Activated CD4-positive, alpha-beta memory T cell treated with anti-CD3 and anti-CD28 coated beads for 36 hours (primary cell): ENCODE measurements at regions not wholly inside any gene's neighbourhood (a gene's known extent, or its start where the extent isn't known, plus 50 kb on each side); places are given as distances from the start of the nearest gene placed in this dataset.

Experiments
- CTCF ChIA-PET: fragments of 350-600 bp; sonication (Branson Sonifier 250); formaldehyde crosslinking; loops from one replicate; lab custom pipeline; 2021; ENCODE audit warnings: antibody characterized with exemption, inconsistent platforms; lab: Charles Lee
- POLR2A ChIA-PET: fragments of 350-600 bp; sonication (Branson Sonifier 250); formaldehyde crosslinking; loops from one replicate; lab custom pipeline; 2021; ENCODE audit warnings: antibody characterized with exemption; lab: Charles Lee
- DNase-seq: peaks from one replicate; pipeline ENCODE4 v3.0.0-alpha.2; 2020
- H3K27ac Mint-ChIP-seq: one replicate; pipeline ENCODE4 v1.8.0; 2021; ENCODE audit warnings: mixed read lengths
- H3K27me3 Mint-ChIP-seq: one replicate; pipeline ENCODE4 v1.8.0; 2021; ENCODE audit warnings: mixed read lengths
- H3K36me3 Mint-ChIP-seq: one replicate; pipeline ENCODE4 v1.8.0; 2021; ENCODE audit warnings: mixed read lengths
- H3K4me1 Mint-ChIP-seq: one replicate; pipeline ENCODE4 v1.8.0; 2021; ENCODE audit warnings: low read depth, mixed read lengths
- H3K4me3 Mint-ChIP-seq: one replicate; pipeline ENCODE4 v1.8.0; 2021; ENCODE audit warnings: mild to moderate bottlenecking, mixed read lengths
- H3K9me3 Mint-ChIP-seq: one replicate; pipeline ENCODE4 v1.8.0; 2021; ENCODE audit warnings: mixed read lengths
- intact Hi-C: fragments of 100-400 bp; cut with micrococcal nuclease; formaldehyde crosslinking; loops from one replicate; pipeline ENCODE4 v1.15.1; 2023

GRCh38 chr18:68229351-68229750, 485.6 kb downstream of the TMX3 start:
- intact Hi-C loops = no loop called here
- ChIA-PET CTCF (no interaction called here), POLR2A (no interaction called here)
- no peaks in the 10 kb centered on the region for H3K4me1 Mint-ChIP-seq
- no peaks in the 10 kb centered on the region for H3K9me3 Mint-ChIP-seq
- H3K36me3 Mint-ChIP-seq = no peaks in the 10 kb centered on the region
- no peak overlapping the region for H3K27ac Mint-ChIP-seq
- no peak for DNase-seq
- H3K4me3 Mint-ChIP-seq = no peak overlapping the region
- H3K27me3 Mint-ChIP-seq = no peaks in the 10 kb centered on the region

- Mint-ChIP-seq H3K36me3 (no peaks in the 10 kb centered on the region), H3K27ac (no peak overlapping the region), H3K4me1 (no peaks in the 10 kb centered on the region), H3K9me3 (no peaks in the 10 kb centered on the region), H3K4me3 (no peak overlapping the region), H3K27me3 (no peaks in the 10 kb centered on the region)
- DNase-seq = no peak
- POLR2A ChIA-PET = no interaction called here
- CTCF ChIA-PET = no interaction called here
- intact Hi-C loops = no loop called here
Measured at GRCh38 chr18:68221111-68221724, 493.7 kb downstream of the TMX3 start.

- DNase-seq = no peak
- CTCF ChIA-PET = no interaction called here
- Mint-ChIP-seq H3K27ac (no peak overlapping the region), H3K9me3 (no peaks in the 10 kb centered on the region), H3K4me3 (no peak overlapping the region), H3K27me3 (no peaks in the 10 kb centered on the region), H3K36me3 (no peaks in the 10 kb centered on the region), H3K4me1 (no peaks in the 10 kb centered on the region)
- POLR2A ChIA-PET = no interaction called here
- intact Hi-C loops = no loop called here
Measured at GRCh38 chr18:68220458-68220857, 494.4 kb downstream of the TMX3 start.

GRCh38 chr18:68219872-68220271, 495.0 kb downstream of the TMX3 start:
- H3K36me3 Mint-ChIP-seq = no peaks in the 10 kb centered on the region
- no peak overlapping the region for H3K27ac Mint-ChIP-seq
- H3K27me3 Mint-ChIP-seq = no peaks in the 10 kb centered on the region
- no peak overlapping the region for H3K4me3 Mint-ChIP-seq
- H3K4me1 Mint-ChIP-seq = no peaks in the 10 kb centered on the region
- CTCF ChIA-PET = no interaction called here
- no peaks in the 10 kb centered on the region for H3K9me3 Mint-ChIP-seq
- POLR2A ChIA-PET = no interaction called here
- no peak for DNase-seq
- intact Hi-C loops = no loop called here

- intact Hi-C loops = no loop called here
- ChIA-PET POLR2A (no interaction called here), CTCF (no interaction called here)
- Mint-ChIP-seq H3K36me3 (no peaks in the 10 kb centered on the region), H3K27ac (no peak overlapping the region), H3K4me1 (no peaks in the 10 kb centered on the region), H3K4me3 (no peak overlapping the region), H3K27me3 (no peaks in the 10 kb centered on the region), H3K9me3 (no peaks in the 10 kb centered on the region)
- DNase-seq = no peak
Measured at GRCh38 chr18:68219274-68219673, 495.6 kb downstream of the TMX3 start.

GRCh38 chr18:68215931-68216330, 499.0 kb downstream of the TMX3 start:
- Mint-ChIP-seq H3K4me3 (no peak overlapping the region), H3K36me3 (no peaks in the 10 kb centered on the region), H3K27ac (no peak overlapping the region), H3K27me3 (no peaks in the 10 kb centered on the region), H3K9me3 (no peaks in the 10 kb centered on the region), H3K4me1 (no peaks in the 10 kb centered on the region)
- CTCF ChIA-PET = no interaction called here
- DNase-seq = no peak
- intact Hi-C loops = no loop called here
- POLR2A ChIA-PET = no interaction called here

- Mint-ChIP-seq H3K36me3 (no peaks in the 10 kb centered on the region), H3K9me3 (no peaks in the 10 kb centered on the region)
- intact Hi-C loops = no loop called here
Measured at GRCh38 chr18:68186039-68186438, 528.9 kb downstream of the TMX3 start.

GRCh38 chr18:68181956-68182355, 533.0 kb downstream of the TMX3 start:
- Mint-ChIP-seq H3K4me3 (no peak overlapping the region), H3K4me1 (no peaks in the 10 kb centered on the region), H3K27me3 (no peaks in the 10 kb centered on the region), H3K9me3 (no peaks in the 10 kb centered on the region), H3K27ac (no peak overlapping the region), H3K36me3 (no peaks in the 10 kb centered on the region)
- DNase-seq = no peak
- ChIA-PET CTCF (no interaction called here), POLR2A (no interaction called here)
- intact Hi-C loops = no loop called here

More at GRCh38 chr18:68186039-68186438, 528.9 kb downstream of the TMX3 start:
- Mint-ChIP-seq H3K4me3 (no peak overlapping the region), H3K4me1 (no peaks in the 10 kb centered on the region), H3K27ac (no peak overlapping the region), H3K27me3 (no peaks in the 10 kb centered on the region)
- ChIA-PET POLR2A (no interaction called here), CTCF (interaction anchor here (0.6 kb wide), 1 partner anchor 155 kb away, joined by 4 read pairs; no protein-coding TSS in a partner anchor)
- DNase-seq = no peak

GRCh38 chr18:68179811-68180210, 535.1 kb downstream of the TMX3 start:
- ChIA-PET POLR2A (no interaction called here), CTCF (no interaction called here)
- Mint-ChIP-seq H3K4me1 (no peaks in the 10 kb centered on the region), H3K9me3 (no peaks in the 10 kb centered on the region), H3K4me3 (no peak overlapping the region), H3K27me3 (no peaks in the 10 kb centered on the region), H3K27ac (no peak overlapping the region), H3K36me3 (no peaks in the 10 kb centered on the region)
- intact Hi-C loops = no loop called here
- no peak for DNase-seq

- POLR2A ChIA-PET = no interaction called here
- H3K27ac Mint-ChIP-seq = no peak overlapping the region
Measured at GRCh38 chr18:68178921-68179320, 536.0 kb downstream of the TMX3 start.

GRCh38 chr18:68177807-68178702, 536.9 kb downstream of the TMX3 start:
- intact Hi-C loops = no loop called here
- Mint-ChIP-seq H3K9me3 (no peaks in the 10 kb centered on the region), H3K4me1 (no peaks in the 10 kb centered on the region), H3K36me3 (no peaks in the 10 kb centered on the region), H3K27me3 (no peaks in the 10 kb centered on the region), H3K4me3 (no peak overlapping the region), H3K27ac (no peak overlapping the region)
- DNase-seq = no peak
- POLR2A ChIA-PET = no interaction called here
- CTCF ChIA-PET = no interaction called here

More at GRCh38 chr18:68178921-68179320, 536.0 kb downstream of the TMX3 start:
- no peaks in the 10 kb centered on the region for H3K4me1 Mint-ChIP-seq
- intact Hi-C loops = no loop called here
- H3K4me3 Mint-ChIP-seq = no peak overlapping the region
- CTCF ChIA-PET = no interaction called here
- H3K36me3 Mint-ChIP-seq = no peaks in the 10 kb centered on the region
- DNase-seq = no peak
- no peaks in the 10 kb centered on the region for H3K27me3 Mint-ChIP-seq
- H3K9me3 Mint-ChIP-seq = no peaks in the 10 kb centered on the region

- H3K4me3 Mint-ChIP-seq = no peak overlapping the region
- H3K27me3 Mint-ChIP-seq = no peaks in the 10 kb centered on the region
- CTCF ChIA-PET = no interaction called here
- no peaks in the 10 kb centered on the region for H3K9me3 Mint-ChIP-seq
- intact Hi-C loops = no loop called here
- no peak for DNase-seq
- H3K4me1 Mint-ChIP-seq = no peaks in the 10 kb centered on the region
- POLR2A ChIA-PET = no interaction called here
- no peaks in the 10 kb centered on the region for H3K36me3 Mint-ChIP-seq
- no peak overlapping the region for H3K27ac Mint-ChIP-seq
Measured at GRCh38 chr18:68176901-68177300, 538.0 kb downstream of the TMX3 start.
